Parathyroid adenoma (tissue), 2 donors: ENCODE measurements at regions not wholly inside any gene's neighbourhood (a gene's known extent, or its start where the extent isn't known, plus 50 kb on each side); places are given as distances from the start of the nearest gene placed in this dataset.

ENCODE experiments used
- H2AFZ ChIP-seq: fragments of 300-600 bp; sonication (generic); one replicate; pipeline ENCODE4 v1.7.0; 2017; ENCODE audit warnings: antibody characterized with exemption, mild to moderate bottlenecking
- H3K27ac ChIP-seq: fragments of 300-600 bp; sonication (generic); one replicate; pipeline ENCODE4 v1.7.0; 2017
- H3K27me3 ChIP-seq: fragments of 300-600 bp; sonication (generic); one replicate; pipeline ENCODE4 v1.7.0; 2017; ENCODE audit warnings: low read length; ENCODE audit not compliant: control insufficient read depth, insufficient read depth
- H3K36me3 ChIP-seq: fragments of 300-600 bp; sonication (generic); one replicate; pipeline ENCODE4 v1.7.0; 2017; ENCODE audit warnings: low read length; ENCODE audit not compliant: control insufficient read depth, insufficient read depth
- H3K4me1 ChIP-seq: fragments of 300-600 bp; sonication (generic); one replicate; pipeline ENCODE4 v1.7.0; 2017; ENCODE audit warnings: control low read depth
- H3K4me2 ChIP-seq: fragments of 300-600 bp; sonication (generic); one replicate; pipeline ENCODE4 v1.7.0; 2017; ENCODE audit warnings: low read length
- H3K4me3 ChIP-seq: fragments of 300-600 bp; sonication (generic); one replicate; pipeline ENCODE4 v1.7.0; 2017; ENCODE audit warnings: low read depth, low read length
- H3K79me2 ChIP-seq: fragments of 300-600 bp; sonication (generic); one replicate; pipeline ENCODE4 v1.7.0; 2017; ENCODE audit warnings: control low read depth
- H3K9ac ChIP-seq: fragments of 300-600 bp; sonication (generic); one replicate; pipeline ENCODE4 v1.7.0; 2017; ENCODE audit warnings: mild to moderate bottlenecking
- H3K9me3 ChIP-seq: fragments of 300-600 bp; sonication (generic); one replicate; pipeline ENCODE4 v1.7.0; 2017; ENCODE audit warnings: low read length; ENCODE audit not compliant: control insufficient read depth
- TF ChIP-seq, protein P1 (sequence below): fragments of 300-600 bp; sonication (generic); IDR thresholded peaks from one replicate; pipeline ENCODE4 v1.7.0; 2017; ENCODE audit warnings: antibody characterized with exemption, mild to moderate bottlenecking
- donor health status: primary hyperparathyroidism.

DNA sequence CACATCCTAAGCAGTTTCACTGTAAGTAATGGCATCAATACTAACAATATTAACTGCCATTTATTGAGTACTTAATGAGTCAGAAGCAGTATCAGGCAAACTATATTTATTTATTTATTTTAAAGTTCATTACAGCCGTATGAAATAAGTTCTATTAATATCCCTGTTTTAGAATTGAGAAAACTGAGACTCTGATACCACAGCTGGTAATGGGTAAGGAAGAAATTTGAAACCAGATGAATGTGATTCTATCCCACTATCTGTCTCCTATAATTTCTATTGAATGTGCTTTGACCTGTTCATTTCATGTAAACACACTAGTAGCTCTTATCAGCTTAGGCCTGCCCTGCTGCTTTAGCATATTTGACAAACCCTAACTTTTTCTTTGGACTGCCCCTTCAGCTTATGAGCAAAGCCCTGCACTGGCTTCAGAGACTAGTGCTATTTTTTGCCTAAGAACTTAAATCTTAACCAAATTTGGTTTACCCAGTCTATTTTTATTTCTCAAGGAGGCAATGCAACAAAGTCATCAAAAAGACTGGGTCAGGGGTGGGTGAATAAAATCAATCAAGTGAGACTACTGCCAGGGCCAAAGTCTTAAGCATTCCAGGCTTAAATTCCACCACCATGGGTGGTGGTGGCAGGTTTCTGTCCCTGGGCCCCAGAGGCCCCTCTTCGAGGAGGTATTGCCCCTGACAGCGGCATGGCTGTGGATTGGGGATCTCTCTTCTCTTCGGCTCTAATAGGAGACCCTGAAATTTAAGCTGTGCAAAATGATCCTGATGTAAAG is 143.4 kb downstream of the DLEU7 start:
- Histone ChIP-seq H3K27ac (no peak overlapping the region), H3K27me3 (no peaks in the 10 kb centered on the region), H3K4me3 (no peak overlapping the region), H3K36me3 (no peaks in the 10 kb centered on the region), H2AFZ (no peak overlapping the region), H3K4me1 (no peaks in the 10 kb centered on the region), H3K9me3 (no peaks in the 10 kb centered on the region), H3K79me2 (no peaks in the 10 kb centered on the region), H3K9ac (no peak overlapping the region), H3K4me2 (no peak overlapping the region)
- TF ChIP-seq, protein P1, sequence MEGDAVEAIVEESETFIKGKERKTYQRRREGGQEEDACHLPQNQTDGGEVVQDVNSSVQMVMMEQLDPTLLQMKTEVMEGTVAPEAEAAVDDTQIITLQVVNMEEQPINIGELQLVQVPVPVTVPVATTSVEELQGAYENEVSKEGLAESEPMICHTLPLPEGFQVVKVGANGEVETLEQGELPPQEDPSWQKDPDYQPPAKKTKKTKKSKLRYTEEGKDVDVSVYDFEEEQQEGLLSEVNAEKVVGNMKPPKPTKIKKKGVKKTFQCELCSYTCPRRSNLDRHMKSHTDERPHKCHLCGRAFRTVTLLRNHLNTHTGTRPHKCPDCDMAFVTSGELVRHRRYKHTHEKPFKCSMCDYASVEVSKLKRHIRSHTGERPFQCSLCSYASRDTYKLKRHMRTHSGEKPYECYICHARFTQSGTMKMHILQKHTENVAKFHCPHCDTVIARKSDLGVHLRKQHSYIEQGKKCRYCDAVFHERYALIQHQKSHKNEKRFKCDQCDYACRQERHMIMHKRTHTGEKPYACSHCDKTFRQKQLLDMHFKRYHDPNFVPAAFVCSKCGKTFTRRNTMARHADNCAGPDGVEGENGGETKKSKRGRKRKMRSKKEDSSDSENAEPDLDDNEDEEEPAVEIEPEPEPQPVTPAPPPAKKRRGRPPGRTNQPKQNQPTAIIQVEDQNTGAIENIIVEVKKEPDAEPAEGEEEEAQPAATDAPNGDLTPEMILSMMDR = no peak

DNA sequence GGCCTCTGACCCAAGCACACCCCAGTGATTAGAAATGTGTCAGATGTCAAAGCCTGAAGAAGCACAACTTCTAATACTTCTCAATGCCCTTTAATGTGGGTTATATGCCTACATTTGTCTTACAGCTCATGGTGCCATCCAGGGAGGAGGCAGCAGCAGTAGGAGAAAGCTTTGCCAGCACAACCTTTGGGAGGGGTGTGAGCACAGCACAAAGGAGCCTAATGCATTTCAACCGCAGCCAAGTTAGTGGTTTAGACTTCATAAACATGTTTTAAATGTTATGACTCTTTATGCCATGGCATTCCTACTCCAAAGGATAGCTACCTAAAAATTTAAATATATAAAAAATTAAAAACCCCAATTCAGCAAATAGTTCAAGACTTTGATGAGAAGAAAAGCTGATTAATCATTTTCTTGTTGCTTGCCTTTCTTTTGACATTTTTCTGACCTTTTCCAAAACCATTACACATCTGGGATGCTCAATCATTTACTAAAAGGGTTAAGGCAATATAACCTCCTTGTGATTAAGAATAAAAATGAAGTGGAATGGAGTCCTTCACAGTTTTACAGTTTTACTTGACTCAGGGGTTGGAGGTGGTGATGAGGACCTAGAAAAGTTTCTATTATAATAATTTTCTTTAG is 142.7 kb downstream of the DLEU7 start:
- H3K4me3 ChIP-seq = no peak overlapping the region
- H3K4me2 ChIP-seq = no peak overlapping the region
- no peaks in the 10 kb centered on the region for H3K36me3 ChIP-seq
- no peak overlapping the region for H2AFZ ChIP-seq
- no peaks in the 10 kb centered on the region for H3K4me1 ChIP-seq
- TF ChIP-seq, protein P1 = no peak
- no peaks in the 10 kb centered on the region for H3K79me2 ChIP-seq
- H3K27me3 ChIP-seq = no peaks in the 10 kb centered on the region
- no peak overlapping the region for H3K9ac ChIP-seq
- H3K9me3 ChIP-seq = no peaks in the 10 kb centered on the region
- no peak overlapping the region for H3K27ac ChIP-seq

DNA sequence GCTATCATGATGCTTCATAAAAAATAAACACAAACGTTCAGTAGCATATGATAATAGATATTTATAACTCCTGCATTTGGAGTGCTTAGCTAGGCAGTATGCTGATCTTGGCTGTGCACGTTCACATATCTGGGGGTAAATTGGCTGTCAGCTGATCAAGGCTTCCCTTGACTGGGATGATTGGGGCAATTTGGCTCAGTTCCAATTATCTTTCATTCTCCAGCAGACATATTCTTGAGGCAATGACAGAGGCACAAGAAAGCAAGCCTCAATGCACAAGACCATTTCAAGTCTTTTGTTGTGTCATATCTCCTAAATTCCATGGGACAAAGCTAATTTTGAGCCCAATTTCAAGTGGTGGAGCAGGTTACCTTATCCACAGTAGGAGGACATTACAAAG is 142.0 kb downstream of the DLEU7 start:
- TF ChIP-seq, protein P1 = no peak
- no peaks in the 10 kb centered on the region for H3K79me2 ChIP-seq
- no peaks in the 10 kb centered on the region for H3K9me3 ChIP-seq
- no peak overlapping the region for H2AFZ ChIP-seq
- H3K4me3 ChIP-seq = no peak overlapping the region
- H3K9ac ChIP-seq = no peak overlapping the region
- H3K27ac ChIP-seq = no peak overlapping the region
- H3K36me3 ChIP-seq = no peaks in the 10 kb centered on the region
- no peaks in the 10 kb centered on the region for H3K4me1 ChIP-seq
- H3K4me2 ChIP-seq = no peak overlapping the region
- H3K27me3 ChIP-seq = no peaks in the 10 kb centered on the region

DNA sequence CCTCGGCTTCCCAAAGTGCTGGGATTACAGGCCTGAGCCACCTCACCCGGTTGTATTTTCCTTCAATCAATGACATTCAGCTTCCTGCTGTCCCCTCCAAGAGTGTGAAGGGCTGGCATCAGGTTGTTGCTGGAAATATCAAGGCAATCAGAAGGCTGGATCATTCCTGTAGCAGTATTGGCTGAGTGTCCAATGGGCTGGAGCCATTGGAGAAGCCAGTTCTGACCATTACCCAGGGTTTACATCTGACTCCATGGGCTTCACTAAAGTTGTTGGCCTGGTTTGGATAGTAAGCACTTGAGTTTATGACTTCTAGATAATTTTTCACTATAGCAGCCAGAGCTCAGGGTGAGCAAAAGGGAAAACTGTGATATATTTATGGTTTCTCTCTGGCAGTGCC is 137.0 kb downstream of the DLEU7 start:
- H3K27me3 ChIP-seq = no peaks in the 10 kb centered on the region
- no peaks in the 10 kb centered on the region for H3K4me1 ChIP-seq
- no peak overlapping the region for H3K4me3 ChIP-seq
- no peak overlapping the region for H3K9ac ChIP-seq
- H3K79me2 ChIP-seq = no peaks in the 10 kb centered on the region
- no peaks in the 10 kb centered on the region for H3K9me3 ChIP-seq
- H3K4me2 ChIP-seq = no peak overlapping the region
- H3K36me3 ChIP-seq = no peaks in the 10 kb centered on the region
- no peak overlapping the region for H3K27ac ChIP-seq
- H2AFZ ChIP-seq = no peak overlapping the region
- TF ChIP-seq, protein P1 = no peak

DNA sequence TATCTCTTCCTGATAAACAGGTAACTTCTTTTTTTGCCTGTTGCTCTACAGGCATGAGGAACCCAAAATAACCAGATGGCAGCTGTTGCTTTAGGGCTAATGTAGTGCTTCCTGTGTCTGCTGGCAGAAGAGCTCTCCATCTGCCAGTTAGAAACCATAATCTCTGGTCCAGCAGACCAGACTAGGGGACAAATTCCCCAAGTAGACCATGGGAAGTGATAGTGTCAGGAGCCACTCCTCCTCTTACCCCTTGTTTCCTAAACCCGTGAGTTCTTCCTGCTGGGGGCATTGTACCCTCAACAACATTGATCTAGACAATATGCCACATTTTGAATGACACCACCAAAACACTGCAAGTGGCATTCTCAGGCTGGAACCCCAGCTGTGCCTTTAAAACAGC is 135.9 kb downstream of the DLEU7 start:
- H3K27me3 ChIP-seq = no peaks in the 10 kb centered on the region
- H3K4me3 ChIP-seq = no peak overlapping the region
- H3K9ac ChIP-seq = no peak overlapping the region
- no peak overlapping the region for H3K4me2 ChIP-seq
- TF ChIP-seq, protein P1 = no peak
- no peaks in the 10 kb centered on the region for H3K9me3 ChIP-seq
- H3K36me3 ChIP-seq = no peaks in the 10 kb centered on the region
- no peaks in the 10 kb centered on the region for H3K79me2 ChIP-seq
- H3K4me1 ChIP-seq = no peaks in the 10 kb centered on the region
- no peak overlapping the region for H2AFZ ChIP-seq
- no peak overlapping the region for H3K27ac ChIP-seq
